Esophagus squamous epithelium (tissue), 4 donors: ENCODE measurements at regions not wholly inside any gene's neighbourhood (a gene's known extent, or its start where the extent isn't known, plus 50 kb on each side); places are given as distances from the start of the nearest gene placed in this dataset.
"Not testable (repeated sequence)": the region's sequence is repeated elsewhere in the genome, so short reads cannot be mapped to it uniquely, and the experiment has no call there.

Experiments
- POLR2A ChIP-seq, 4 donors: fragments of 450-650 bp; IDR thresholded peaks; one replicate each; pipeline ENCODE4 v1.6.1; 2017; ENCODE audit warnings: antibody characterized with exemption in 4 of 4, mild to moderate bottlenecking in 4 of 4, moderate library complexity in 3 of 4
- TF ChIP-seq, protein P1 (sequence below), 6 experiments: fragments of 450-650 bp in 4 of 6; fragments of 200-600 bp in 2 of 6; sonication (generic) in 2 of 6; IDR thresholded peaks; one replicate each; pipeline ENCODE4 v1.5.1; 2016 to 2019; ENCODE audit warnings: antibody characterized with exemption in 6 of 6, mild to moderate bottlenecking in 4 of 6, moderate library complexity in 4 of 6

DNA sequence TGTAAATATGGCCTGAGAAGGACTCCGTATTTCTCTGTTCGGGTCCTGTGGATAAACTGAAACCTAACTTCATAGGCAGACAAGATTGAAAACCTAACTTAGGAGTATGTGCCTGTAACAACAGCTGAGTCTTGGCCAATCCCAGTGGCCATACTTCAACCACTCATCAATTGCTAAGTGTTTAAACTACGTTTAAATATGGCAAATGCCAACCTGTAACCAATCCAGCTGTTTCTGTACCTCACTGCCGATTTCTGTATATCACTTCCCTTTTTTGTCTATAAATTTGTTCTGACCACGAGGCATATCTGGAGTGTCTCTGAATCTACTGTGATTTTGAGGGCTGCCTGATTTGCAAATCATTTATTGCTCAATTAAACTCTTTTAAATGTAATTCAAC lies 272.3 kb downstream of the LPIN1 start:
- TF ChIP-seq, protein P1, sequence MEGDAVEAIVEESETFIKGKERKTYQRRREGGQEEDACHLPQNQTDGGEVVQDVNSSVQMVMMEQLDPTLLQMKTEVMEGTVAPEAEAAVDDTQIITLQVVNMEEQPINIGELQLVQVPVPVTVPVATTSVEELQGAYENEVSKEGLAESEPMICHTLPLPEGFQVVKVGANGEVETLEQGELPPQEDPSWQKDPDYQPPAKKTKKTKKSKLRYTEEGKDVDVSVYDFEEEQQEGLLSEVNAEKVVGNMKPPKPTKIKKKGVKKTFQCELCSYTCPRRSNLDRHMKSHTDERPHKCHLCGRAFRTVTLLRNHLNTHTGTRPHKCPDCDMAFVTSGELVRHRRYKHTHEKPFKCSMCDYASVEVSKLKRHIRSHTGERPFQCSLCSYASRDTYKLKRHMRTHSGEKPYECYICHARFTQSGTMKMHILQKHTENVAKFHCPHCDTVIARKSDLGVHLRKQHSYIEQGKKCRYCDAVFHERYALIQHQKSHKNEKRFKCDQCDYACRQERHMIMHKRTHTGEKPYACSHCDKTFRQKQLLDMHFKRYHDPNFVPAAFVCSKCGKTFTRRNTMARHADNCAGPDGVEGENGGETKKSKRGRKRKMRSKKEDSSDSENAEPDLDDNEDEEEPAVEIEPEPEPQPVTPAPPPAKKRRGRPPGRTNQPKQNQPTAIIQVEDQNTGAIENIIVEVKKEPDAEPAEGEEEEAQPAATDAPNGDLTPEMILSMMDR (IDR thresholded peaks at IDR 0.05) = not testable (repeated sequence)
- not testable (repeated sequence) for TF ChIP-seq POLR2A (IDR thresholded peaks at IDR 0.05)
